ENCODE measurements at regions not wholly inside any gene's neighbourhood (a gene's known extent, or its start where the extent isn't known, plus 50 kb on each side); places are given as distances from the start of the nearest gene placed in this dataset.

DNA sequence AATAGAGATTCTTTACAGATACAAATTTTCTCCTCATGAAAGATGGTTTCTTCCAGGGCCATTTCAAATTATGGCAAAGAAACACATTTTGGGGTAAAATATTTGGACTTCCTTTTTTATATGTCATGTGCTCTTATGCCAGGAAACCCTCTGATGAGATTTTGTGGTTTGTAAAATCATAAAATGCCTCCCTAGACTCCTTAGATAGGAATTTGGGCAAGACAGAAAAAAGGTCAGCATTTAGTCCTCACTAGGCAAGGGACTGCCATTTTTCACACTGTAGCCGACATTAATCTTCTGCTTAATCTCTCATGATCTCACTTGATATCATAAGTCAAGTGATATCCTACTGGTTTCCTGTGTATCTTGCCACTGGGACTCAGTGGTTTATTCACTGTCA, 286.4 kb downstream of the ARHGAP12 start:
- TF ChIP-seq POLR2AphosphoS5 (IDR thresholded peaks at IDR 0.05; ENCODE audit: low read depth, low read length) (no peak), SIN3A (IDR thresholded peaks at IDR 0.05; ENCODE audit: borderline replicate concordance, insufficient read depth, low read length) (no peak), TAF1 (IDR thresholded peaks at IDR 0.05; ENCODE audit: borderline replicate concordance, insufficient read depth, low read length) (no peak)
- TF ChIP-seq, protein P1, sequence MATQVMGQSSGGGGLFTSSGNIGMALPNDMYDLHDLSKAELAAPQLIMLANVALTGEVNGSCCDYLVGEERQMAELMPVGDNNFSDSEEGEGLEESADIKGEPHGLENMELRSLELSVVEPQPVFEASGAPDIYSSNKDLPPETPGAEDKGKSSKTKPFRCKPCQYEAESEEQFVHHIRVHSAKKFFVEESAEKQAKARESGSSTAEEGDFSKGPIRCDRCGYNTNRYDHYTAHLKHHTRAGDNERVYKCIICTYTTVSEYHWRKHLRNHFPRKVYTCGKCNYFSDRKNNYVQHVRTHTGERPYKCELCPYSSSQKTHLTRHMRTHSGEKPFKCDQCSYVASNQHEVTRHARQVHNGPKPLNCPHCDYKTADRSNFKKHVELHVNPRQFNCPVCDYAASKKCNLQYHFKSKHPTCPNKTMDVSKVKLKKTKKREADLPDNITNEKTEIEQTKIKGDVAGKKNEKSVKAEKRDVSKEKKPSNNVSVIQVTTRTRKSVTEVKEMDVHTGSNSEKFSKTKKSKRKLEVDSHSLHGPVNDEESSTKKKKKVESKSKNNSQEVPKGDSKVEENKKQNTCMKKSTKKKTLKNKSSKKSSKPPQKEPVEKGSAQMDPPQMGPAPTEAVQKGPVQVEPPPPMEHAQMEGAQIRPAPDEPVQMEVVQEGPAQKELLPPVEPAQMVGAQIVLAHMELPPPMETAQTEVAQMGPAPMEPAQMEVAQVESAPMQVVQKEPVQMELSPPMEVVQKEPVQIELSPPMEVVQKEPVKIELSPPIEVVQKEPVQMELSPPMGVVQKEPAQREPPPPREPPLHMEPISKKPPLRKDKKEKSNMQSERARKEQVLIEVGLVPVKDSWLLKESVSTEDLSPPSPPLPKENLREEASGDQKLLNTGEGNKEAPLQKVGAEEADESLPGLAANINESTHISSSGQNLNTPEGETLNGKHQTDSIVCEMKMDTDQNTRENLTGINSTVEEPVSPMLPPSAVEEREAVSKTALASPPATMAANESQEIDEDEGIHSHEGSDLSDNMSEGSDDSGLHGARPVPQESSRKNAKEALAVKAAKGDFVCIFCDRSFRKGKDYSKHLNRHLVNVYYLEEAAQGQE (IDR thresholded peaks at IDR 0.05; ENCODE audit: insufficient read depth in 1 of 2, low read depth in 2 of 2, low read length in 2 of 2): no peak

All from PFSK-1 (cell line).